Superior temporal gyrus (tissue), 1 donor: ENCODE measurements at regions not wholly inside any gene's neighbourhood (a gene's known extent, or its start where the extent isn't known, plus 50 kb on each side); places are given as distances from the start of the nearest gene placed in this dataset.
A peak's percentile ranks its signal among the peaks of the same experiment; 100 is the strongest.

Experiments used
- DNase-seq: peaks from one replicate; pipeline ENCODE4 v3.0.0-alpha.2; 2016; ENCODE audit errors: extremely low spot score

- no peak for DNase-seq
These were observed 130.6 kb downstream of the SMAD6 start for GRCh38 chr15:66832664-66833063.

- no peak for DNase-seq
These were observed 131.3 kb downstream of the SMAD6 start for GRCh38 chr15:66833371-66833770.

GRCh38 chr15:66833803-66834202, 131.8 kb downstream of the SMAD6 start:
- DNase-seq = no peak

GRCh38 chr15:66834881-66835878, 133.1 kb downstream of the SMAD6 start:
- DNase-seq = no peak

- DNase-seq = no peak
These were observed 134.4 kb downstream of the SMAD6 start for GRCh38 chr15:66836231-66837030.

- DNase-seq = no peak
These were observed 136.2 kb downstream of the SMAD6 start for GRCh38 chr15:66838202-66838601.

GRCh38 chr15:66838671-66839239, 136.7 kb downstream of the SMAD6 start:
- DNase-seq = peak; percentile 40

GRCh38 chr15:66839506-66840112, 137.6 kb downstream of the SMAD6 start:
- DNase-seq = no peak

GRCh38 chr15:66840615-66841390, 138.8 kb downstream of the SMAD6 start:
- no peak for DNase-seq

GRCh38 chr15:66841953-66842681, 140.1 kb downstream of the SMAD6 start:
- DNase-seq = no peak

- DNase-seq = no peak
These were observed 140.8 kb downstream of the SMAD6 start for GRCh38 chr15:66842710-66843441.

- DNase-seq = no peak
These were observed 141.5 kb downstream of the SMAD6 start for GRCh38 chr15:66843581-66843980.

GRCh38 chr15:66844041-66844746, 142.2 kb downstream of the SMAD6 start:
- no peak for DNase-seq

- no peak for DNase-seq
These were observed 142.7 kb downstream of the SMAD6 start for GRCh38 chr15:66844747-66845145.

GRCh38 chr15:66845266-66845785, 143.3 kb downstream of the SMAD6 start:
- no peak for DNase-seq

- DNase-seq = no peak
These were observed 144.0 kb downstream of the SMAD6 start for GRCh38 chr15:66846031-66846430.

GRCh38 chr15:66846811-66847210, 144.8 kb downstream of the SMAD6 start:
- DNase-seq = no peak

- no peak for DNase-seq
These were observed 145.5 kb downstream of the SMAD6 start for GRCh38 chr15:66847565-66847991.

GRCh38 chr15:66848116-66848515, 146.1 kb downstream of the SMAD6 start:
- no peak for DNase-seq
